ENCODE measurements at regions not wholly inside any gene's neighbourhood (a gene's known extent, or its start where the extent isn't known, plus 50 kb on each side); places are given as distances from the start of the nearest gene placed in this dataset.

DNA sequence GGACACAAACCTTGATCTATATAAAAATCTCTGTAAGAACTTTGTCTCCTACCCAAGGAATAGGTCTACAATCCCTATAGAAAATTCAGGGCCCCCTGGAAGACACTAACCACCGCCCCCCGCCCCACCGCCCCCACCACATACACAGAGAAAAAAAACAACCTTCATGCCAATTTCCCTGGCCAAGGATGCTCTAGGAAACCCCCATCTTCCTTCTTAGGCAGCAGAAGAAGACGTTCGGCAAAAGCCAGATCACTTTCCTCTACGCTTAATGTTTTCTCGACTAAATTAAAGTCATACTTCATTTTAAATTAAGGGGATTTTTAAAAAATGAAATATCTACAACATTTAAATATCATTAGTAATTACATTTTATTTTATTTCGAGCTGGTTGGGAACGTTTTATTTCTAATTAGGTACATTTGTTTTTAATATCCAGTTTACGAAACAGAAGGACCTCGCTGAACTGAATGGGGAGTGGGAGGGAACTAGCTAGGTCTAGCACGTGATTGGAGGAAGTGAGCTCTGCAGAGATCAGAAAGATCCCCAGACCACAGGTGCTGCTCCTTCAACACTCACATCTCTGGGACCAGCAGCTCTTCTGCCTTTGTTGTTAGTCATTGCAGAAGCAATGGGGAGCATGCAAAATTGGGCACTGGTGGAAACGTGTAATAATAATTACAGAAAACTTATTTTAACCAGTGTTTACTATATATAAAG lies 472.3 kb downstream of the MN1 start:
- H3K4me3 ChIP-seq (ENCODE audit: low read depth, low read length) = no peak overlapping the region
- H3K4me1 ChIP-seq (ENCODE audit: control insufficient read depth, insufficient read depth, low read length, unreplicated experiment) = no peaks in the 10 kb centered on the region
- no peak overlapping the region for H2AFZ ChIP-seq (ENCODE audit: low read length, unreplicated experiment)
- no peaks in the 10 kb centered on the region for H3K36me3 ChIP-seq (ENCODE audit: insufficient read depth, low read length)
- no peaks in the 10 kb centered on the region for H3K79me2 ChIP-seq (ENCODE audit: control insufficient read depth, insufficient read depth, low read length, unreplicated experiment)
- H3K27me3 ChIP-seq (ENCODE audit: insufficient read depth, low read length) = peaks cover 11% of the 10 kb centered on the region
- no peak overlapping the region for H3K27ac ChIP-seq (ENCODE audit: low read depth, low read length)

DNA sequence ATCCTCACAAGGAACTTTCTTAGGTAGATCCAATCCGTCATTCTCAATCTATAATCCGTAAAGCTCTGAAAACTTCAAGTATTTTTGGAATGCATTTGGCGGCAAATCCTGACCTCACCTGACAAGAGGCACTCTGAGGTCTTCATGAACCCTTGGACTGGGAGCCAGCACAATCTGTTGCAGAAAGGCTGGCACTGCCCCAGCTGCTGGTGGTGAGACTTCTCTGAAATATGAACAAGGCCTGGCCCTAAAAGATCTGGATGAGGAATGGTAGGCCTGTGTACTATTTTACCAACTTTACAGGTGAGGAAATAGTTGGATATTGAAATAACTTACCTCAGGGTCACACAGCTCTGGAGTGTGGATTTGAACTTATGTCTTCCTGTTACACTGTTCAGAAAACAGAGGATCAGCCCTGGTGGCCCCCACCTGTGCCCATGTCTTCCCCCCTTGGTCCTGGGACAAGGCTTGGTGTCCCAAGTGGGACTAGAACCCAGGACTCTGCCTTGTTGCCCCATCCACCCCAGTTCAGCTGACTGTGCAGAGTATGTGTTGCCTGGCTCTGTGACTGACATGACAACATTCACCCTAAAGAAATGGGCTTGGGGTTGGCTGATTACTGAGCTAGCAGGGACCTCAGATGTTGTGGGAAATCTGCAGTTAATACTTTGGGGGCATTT lies 471.4 kb downstream of the MN1 start:
- Histone ChIP-seq H2AFZ (ENCODE audit: low read length, unreplicated experiment) (no peak overlapping the region), H3K36me3 (ENCODE audit: insufficient read depth, low read length) (no peaks in the 10 kb centered on the region), H3K4me3 (ENCODE audit: low read depth, low read length) (no peak overlapping the region), H3K79me2 (ENCODE audit: control insufficient read depth, insufficient read depth, low read length, unreplicated experiment) (no peaks in the 10 kb centered on the region), H3K27me3 (ENCODE audit: insufficient read depth, low read length) (peaks cover 14% of the 10 kb centered on the region), H3K4me1 (ENCODE audit: control insufficient read depth, insufficient read depth, low read length, unreplicated experiment) (no peaks in the 10 kb centered on the region), H3K27ac (ENCODE audit: low read depth, low read length) (no peak overlapping the region)

DNA sequence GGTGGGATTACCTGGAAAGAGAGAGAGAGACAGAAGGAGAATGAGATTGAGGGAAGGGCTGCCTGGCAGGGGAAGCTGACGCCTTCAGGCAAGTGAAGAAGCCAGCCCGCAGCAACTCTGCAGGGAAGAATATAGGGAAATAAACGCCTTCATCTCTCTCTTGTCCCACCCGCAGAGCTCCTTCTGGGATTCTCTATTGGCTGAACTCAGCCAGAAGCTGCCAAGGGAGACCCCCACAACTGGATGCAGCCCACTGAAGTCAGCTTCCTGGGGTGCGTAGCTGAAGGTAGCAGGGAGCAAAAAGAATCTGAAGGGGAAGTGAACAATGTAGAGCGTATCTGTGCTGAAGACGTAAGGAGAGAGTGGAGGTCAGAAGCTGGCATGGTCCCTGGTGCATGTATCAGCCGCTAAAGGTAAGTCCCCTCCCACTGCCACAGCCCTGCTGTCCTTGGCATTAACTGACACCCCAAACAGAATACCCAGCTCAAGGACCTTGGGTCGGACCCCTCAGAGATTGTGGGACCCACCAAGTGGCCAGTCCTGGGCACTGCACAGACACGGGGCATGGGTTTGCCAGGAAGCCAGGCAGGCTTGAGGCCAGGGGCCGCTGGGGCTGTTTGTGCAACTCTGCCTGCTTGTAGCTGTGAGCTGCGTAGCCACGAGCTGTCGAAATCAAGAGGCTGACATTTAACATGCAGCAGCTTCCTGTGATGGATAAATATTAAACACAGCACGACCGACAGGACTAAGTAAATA lies 469.9 kb downstream of the MN1 start:
- Histone ChIP-seq H3K4me1 (ENCODE audit: control insufficient read depth, insufficient read depth, low read length, unreplicated experiment) (no peaks in the 10 kb centered on the region), H3K79me2 (ENCODE audit: control insufficient read depth, insufficient read depth, low read length, unreplicated experiment) (no peaks in the 10 kb centered on the region), H3K27me3 (ENCODE audit: insufficient read depth, low read length) (peaks cover 25% of the 10 kb centered on the region), H3K27ac (ENCODE audit: low read depth, low read length) (no peak overlapping the region), H3K4me3 (ENCODE audit: low read depth, low read length) (no peak overlapping the region), H2AFZ (ENCODE audit: low read length, unreplicated experiment) (no peak overlapping the region), H3K36me3 (ENCODE audit: insufficient read depth, low read length) (no peaks in the 10 kb centered on the region)

DNA sequence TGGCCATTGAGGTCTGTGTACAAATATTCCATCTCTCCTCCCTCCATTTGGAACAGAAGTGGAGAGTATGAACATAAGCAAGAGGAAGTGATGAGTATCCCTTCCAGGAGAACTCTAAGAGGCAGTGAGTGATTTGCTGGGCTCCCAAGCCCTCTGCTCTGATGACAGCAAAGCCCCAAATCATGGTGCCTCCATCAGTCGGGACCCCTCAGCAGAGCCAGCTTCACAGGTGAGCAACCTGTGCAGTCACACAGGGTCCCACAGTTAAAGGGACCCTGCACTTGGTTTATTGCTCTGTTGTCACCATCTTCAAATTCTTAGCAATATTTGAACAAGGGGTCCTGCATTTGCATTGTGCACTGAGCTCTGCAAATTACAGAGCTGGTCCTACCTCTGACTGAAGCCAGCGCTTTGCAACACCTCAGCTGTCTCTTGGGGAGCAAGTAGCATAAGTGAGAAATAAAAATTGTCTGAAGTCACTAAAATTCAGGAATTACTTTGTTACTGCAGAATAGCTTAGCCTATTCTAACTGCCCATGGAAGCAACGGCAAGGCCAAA lies 466.4 kb downstream of the MN1 start:
- Histone ChIP-seq H3K27ac (ENCODE audit: low read depth, low read length) (no peak overlapping the region), H3K27me3 (ENCODE audit: insufficient read depth, low read length) (peaks cover 25% of the 10 kb centered on the region), H3K79me2 (ENCODE audit: control insufficient read depth, insufficient read depth, low read length, unreplicated experiment) (no peaks in the 10 kb centered on the region), H2AFZ (ENCODE audit: low read length, unreplicated experiment) (no peak overlapping the region), H3K4me1 (ENCODE audit: control insufficient read depth, insufficient read depth, low read length, unreplicated experiment) (no peaks in the 10 kb centered on the region), H3K36me3 (ENCODE audit: insufficient read depth, low read length) (no peaks in the 10 kb centered on the region), H3K4me3 (ENCODE audit: low read depth, low read length) (no peak overlapping the region)

DNA sequence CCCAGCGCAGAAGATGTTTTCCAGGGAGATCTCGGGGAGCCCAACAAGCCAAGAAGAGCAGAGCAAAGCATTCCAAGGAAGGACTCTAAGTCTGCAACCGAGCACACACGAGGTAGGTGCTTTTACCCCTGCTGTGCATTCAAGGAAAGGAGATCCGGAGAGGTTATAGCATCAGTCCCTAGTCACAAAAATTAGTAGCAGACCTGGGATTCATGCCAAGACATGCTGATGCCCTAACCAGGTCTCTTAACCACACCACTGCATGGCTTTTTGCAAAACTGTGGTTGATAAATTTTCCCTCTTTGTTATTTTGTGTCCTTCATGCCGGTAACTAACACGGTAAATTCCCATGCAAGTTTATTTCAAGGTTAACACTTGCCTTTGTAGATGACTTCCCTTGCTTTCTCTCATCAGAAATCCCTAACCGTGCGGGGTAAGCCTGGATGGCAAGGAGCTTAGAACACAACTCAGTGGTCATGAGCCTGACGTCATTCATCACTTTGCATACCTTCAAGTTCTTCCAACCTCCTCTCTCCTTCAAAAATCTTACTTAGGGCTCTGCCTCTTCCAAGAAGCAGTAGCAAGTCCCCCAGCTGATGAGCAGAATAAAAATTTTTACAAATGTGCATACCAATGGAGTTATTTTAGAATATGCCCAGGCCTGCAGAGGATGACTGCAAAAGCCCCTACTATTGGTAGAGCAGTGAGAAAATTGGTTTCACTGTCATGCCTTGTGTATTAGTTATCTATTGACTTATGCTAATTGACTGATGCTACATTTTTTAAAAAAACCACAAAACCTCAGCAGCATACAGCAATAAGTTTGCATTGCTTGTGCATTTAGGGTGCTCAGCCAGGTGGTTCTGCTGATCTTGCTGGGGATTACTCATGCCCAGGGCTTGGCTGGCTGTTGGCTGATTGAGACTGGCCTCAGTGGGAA lies 465.1 kb downstream of the MN1 start:
- Histone ChIP-seq H2AFZ (ENCODE audit: low read length, unreplicated experiment) (no peak overlapping the region), H3K36me3 (ENCODE audit: insufficient read depth, low read length) (no peaks in the 10 kb centered on the region), H3K27me3 (ENCODE audit: insufficient read depth, low read length) (peaks cover 28% of the 10 kb centered on the region), H3K4me1 (ENCODE audit: control insufficient read depth, insufficient read depth, low read length, unreplicated experiment) (no peaks in the 10 kb centered on the region), H3K79me2 (ENCODE audit: control insufficient read depth, insufficient read depth, low read length, unreplicated experiment) (no peaks in the 10 kb centered on the region), H3K27ac (ENCODE audit: low read depth, low read length) (no peak overlapping the region), H3K4me3 (ENCODE audit: low read depth, low read length) (no peak overlapping the region)

DNA sequence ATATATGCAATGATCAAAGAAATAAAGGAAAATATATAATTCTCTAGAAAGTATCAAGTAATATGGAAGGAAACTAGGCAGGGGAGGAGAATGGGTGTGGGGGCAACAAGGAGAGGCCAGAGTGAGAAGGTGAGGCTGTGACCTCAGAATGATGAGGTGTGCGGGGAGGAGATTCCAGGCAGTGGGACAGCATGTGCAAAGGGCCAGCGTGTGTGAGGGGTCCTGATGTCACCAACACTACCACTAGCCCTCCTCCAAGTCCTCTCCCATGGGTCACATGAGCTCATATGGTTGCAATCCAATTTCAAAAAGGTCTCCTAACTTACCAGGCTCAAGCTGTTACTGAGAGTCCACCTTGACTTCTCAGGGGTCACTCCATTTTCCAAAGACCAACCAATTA lies 463.9 kb downstream of the MN1 start:
- Histone ChIP-seq H2AFZ (ENCODE audit: low read length, unreplicated experiment) (no peak overlapping the region), H3K27me3 (ENCODE audit: insufficient read depth, low read length) (peaks cover 38% of the 10 kb centered on the region), H3K4me3 (ENCODE audit: low read depth, low read length) (no peak overlapping the region), H3K4me1 (ENCODE audit: control insufficient read depth, insufficient read depth, low read length, unreplicated experiment) (no peaks in the 10 kb centered on the region), H3K27ac (ENCODE audit: low read depth, low read length) (no peak overlapping the region), H3K36me3 (ENCODE audit: insufficient read depth, low read length) (no peaks in the 10 kb centered on the region), H3K79me2 (ENCODE audit: control insufficient read depth, insufficient read depth, low read length, unreplicated experiment) (no peaks in the 10 kb centered on the region)

DNA sequence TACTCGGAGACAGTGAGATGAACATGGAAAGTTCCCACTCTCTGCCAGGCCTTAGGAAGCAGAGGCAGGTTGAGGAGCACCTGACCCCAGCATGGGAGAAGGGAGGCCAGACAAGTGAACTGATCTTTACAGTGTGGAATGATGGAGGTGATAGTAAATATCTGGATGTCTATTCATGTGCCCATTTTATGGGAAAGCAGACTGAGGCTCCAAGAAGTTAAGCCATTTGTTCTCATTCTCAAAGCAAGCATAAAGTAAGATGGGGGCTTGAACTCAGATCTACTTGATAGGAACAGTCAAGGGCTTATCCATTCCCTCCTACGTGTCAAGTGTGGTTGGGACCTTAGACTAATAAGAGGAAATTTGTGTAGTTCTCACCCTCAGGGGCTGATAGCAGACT lies 461.5 kb downstream of the MN1 start:
- Histone ChIP-seq H3K36me3 (ENCODE audit: insufficient read depth, low read length) (no peaks in the 10 kb centered on the region), H3K27me3 (ENCODE audit: insufficient read depth, low read length) (peaks cover 30% of the 10 kb centered on the region), H3K4me1 (ENCODE audit: control insufficient read depth, insufficient read depth, low read length, unreplicated experiment) (no peaks in the 10 kb centered on the region), H3K27ac (ENCODE audit: low read depth, low read length) (no peak overlapping the region), H2AFZ (ENCODE audit: low read length, unreplicated experiment) (no peak overlapping the region), H3K79me2 (ENCODE audit: control insufficient read depth, insufficient read depth, low read length, unreplicated experiment) (no peaks in the 10 kb centered on the region), H3K4me3 (ENCODE audit: low read depth, low read length) (no peak overlapping the region)

DNA sequence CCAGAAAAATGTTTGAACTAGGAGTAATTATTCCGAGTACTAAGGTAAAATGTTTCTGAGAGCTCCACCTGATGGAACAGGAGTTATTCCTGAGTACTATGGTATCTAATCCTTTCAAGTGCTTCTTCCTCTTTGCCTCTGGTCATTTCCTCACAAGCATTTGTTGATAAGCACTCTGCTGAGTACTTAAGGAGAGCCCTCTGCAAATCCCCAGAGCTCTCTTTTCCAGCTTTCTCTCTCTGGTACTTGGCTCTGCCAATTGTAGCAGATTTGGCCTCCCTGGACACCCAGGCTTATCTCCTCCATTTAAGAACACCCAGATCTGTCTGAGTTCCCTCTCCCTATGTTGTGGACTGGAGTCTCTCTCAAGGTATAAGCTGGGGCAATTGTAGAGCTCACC lies 457.0 kb downstream of the MN1 start:
- H3K4me1 ChIP-seq (ENCODE audit: control insufficient read depth, insufficient read depth, low read length, unreplicated experiment) = no peaks in the 10 kb centered on the region
- no peak overlapping the region for H3K27ac ChIP-seq (ENCODE audit: low read depth, low read length)

DNA sequence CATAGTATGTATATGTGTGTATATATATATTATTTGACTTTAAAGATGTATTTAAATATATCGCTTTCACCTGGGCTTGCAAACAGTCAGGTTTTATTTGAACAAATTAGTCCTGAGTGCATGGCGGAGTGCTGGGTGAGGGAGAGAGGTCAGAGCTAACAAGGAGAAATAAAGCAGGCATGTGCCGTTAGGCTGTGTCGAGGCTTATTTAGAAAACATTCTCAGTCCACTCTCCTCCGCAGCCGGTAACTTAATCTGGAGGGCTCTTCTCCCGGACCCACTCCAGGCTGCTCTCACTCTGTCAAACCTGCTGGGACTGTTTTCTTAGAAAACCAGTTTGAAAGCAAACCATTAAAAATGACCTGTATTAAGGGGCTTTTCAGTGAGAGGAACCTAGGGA lies 455.9 kb downstream of the MN1 start:
- H3K27ac ChIP-seq (ENCODE audit: low read depth, low read length) = no peak overlapping the region
- H3K4me3 ChIP-seq (ENCODE audit: low read depth, low read length) = no peak overlapping the region
- H3K36me3 ChIP-seq (ENCODE audit: insufficient read depth, low read length) = no peaks in the 10 kb centered on the region
- H3K27me3 ChIP-seq (ENCODE audit: insufficient read depth, low read length) = peaks cover 18% of the 10 kb centered on the region
- H3K79me2 ChIP-seq (ENCODE audit: control insufficient read depth, insufficient read depth, low read length, unreplicated experiment) = no peaks in the 10 kb centered on the region
- no peaks in the 10 kb centered on the region for H3K4me1 ChIP-seq (ENCODE audit: control insufficient read depth, insufficient read depth, low read length, unreplicated experiment)
- H2AFZ ChIP-seq (ENCODE audit: low read length, unreplicated experiment) = no peak overlapping the region

More for the DNA sequence above, 457.0 kb downstream of the MN1 start:
- no peaks in the 10 kb centered on the region for H3K36me3 ChIP-seq (ENCODE audit: insufficient read depth, low read length)
- H3K27me3 ChIP-seq (ENCODE audit: insufficient read depth, low read length) = peaks cover 19% of the 10 kb centered on the region
- H2AFZ ChIP-seq (ENCODE audit: low read length, unreplicated experiment) = no peak overlapping the region
- H3K4me3 ChIP-seq (ENCODE audit: low read depth, low read length) = no peak overlapping the region
- H3K79me2 ChIP-seq (ENCODE audit: control insufficient read depth, insufficient read depth, low read length, unreplicated experiment) = no peaks in the 10 kb centered on the region

DNA sequence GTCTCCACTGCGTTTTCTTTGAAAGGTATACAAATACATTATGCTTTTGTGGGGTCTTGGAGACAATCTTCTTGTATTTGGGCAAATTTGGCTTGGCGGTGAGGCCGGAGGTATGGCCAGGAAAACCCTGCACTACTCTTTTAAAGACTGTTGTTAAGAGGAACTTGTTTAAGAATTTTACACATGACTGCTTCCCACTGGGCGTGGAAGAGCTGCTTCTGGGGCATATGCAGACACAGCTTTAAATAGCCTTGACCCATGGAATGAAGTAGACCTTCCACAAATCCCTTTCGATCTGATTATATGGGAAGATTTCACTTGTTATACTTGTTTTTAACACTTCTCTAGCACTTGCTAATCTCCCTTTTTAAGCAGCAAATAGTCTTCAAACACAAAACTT lies 453.6 kb downstream of the MN1 start:
- H3K4me3 ChIP-seq (ENCODE audit: low read depth, low read length) = no peak overlapping the region
- H3K27me3 ChIP-seq (ENCODE audit: insufficient read depth, low read length) = 0 out of 2 replicates have a peak, but pooled peaks cover 6% of the 10 kb centered on the region
- H2AFZ ChIP-seq (ENCODE audit: low read length, unreplicated experiment) = no peak overlapping the region
- no peaks in the 10 kb centered on the region for H3K36me3 ChIP-seq (ENCODE audit: insufficient read depth, low read length)
- no peak overlapping the region for H3K27ac ChIP-seq (ENCODE audit: low read depth, low read length)
- H3K4me1 ChIP-seq (ENCODE audit: control insufficient read depth, insufficient read depth, low read length, unreplicated experiment) = no peaks in the 10 kb centered on the region
- no peaks in the 10 kb centered on the region for H3K79me2 ChIP-seq (ENCODE audit: control insufficient read depth, insufficient read depth, low read length, unreplicated experiment)
